Smooth muscle cell (in vitro differentiated cells): ENCODE measurements at regions not wholly inside any gene's neighbourhood (a gene's known extent, or its start where the extent isn't known, plus 50 kb on each side); places are given as distances from the start of the nearest gene placed in this dataset.

Experiments
- DNase-seq: peaks from one replicate; lab custom pipeline; 2025; ENCODE audit not compliant: unreplicated experiment; lab: John Stamatoyannopoulos, UW
- H2AFZ ChIP-seq: fragments of 200-600 bp; sonication (generic); 2 replicates; pipeline ENCODE4 v1.6.0; 2016; ENCODE audit warnings: antibody characterized with exemption, low read depth, mild to moderate bottlenecking
- H3F3A ChIP-seq: fragments of 200-600 bp; sonication (generic); 2 replicates; pipeline ENCODE4 v1.6.0; 2017; ENCODE audit warnings: antibody characterized with exemption, low read depth
- H3K27ac ChIP-seq: fragments of 200-600 bp; sonication (generic); 2 replicates; pipeline ENCODE4 v1.5.1; 2016; ENCODE audit warnings: low read depth, mild to moderate bottlenecking
- H3K27me3 ChIP-seq: fragments of 200-600 bp; sonication (generic); 2 replicates; pipeline ENCODE4 v1.6.1; 2016; ENCODE audit warnings: low read depth, mild to moderate bottlenecking
- H3K36me3 ChIP-seq: fragments of 200-600 bp; sonication (generic); 2 replicates; pipeline ENCODE4 v1.5.1; 2016; ENCODE audit warnings: low read depth
- H3K4me1 ChIP-seq: fragments of 200-600 bp; sonication (generic); 2 replicates; pipeline ENCODE4 v1.5.1; 2016; ENCODE audit warnings: low read depth
- H3K4me2 ChIP-seq: fragments of 200-600 bp; sonication (generic); 2 replicates; pipeline ENCODE4 v1.6.0; 2016; ENCODE audit warnings: mild to moderate bottlenecking
- H3K4me3 ChIP-seq: fragments of 200-600 bp; sonication (generic); 2 replicates; pipeline ENCODE4 v1.5.1; 2016; ENCODE audit warnings: mild to moderate bottlenecking
- H3K79me2 ChIP-seq: fragments of 200-600 bp; sonication (generic); 2 replicates; pipeline ENCODE4 v1.6.0; 2016; ENCODE audit warnings: low read depth, mild to moderate bottlenecking
- H3K9ac ChIP-seq: fragments of 200-600 bp; sonication (generic); 2 replicates; pipeline ENCODE4 v1.6.0; 2016; ENCODE audit warnings: low read depth
- H3K9me3 ChIP-seq: fragments of 200-600 bp; sonication (generic); replicated peaks from 2 replicates; pipeline ENCODE4 v1.5.1; 2016; ENCODE audit warnings: low read depth
- H4K20me1 ChIP-seq: fragments of 200-600 bp; sonication (generic); 2 replicates; pipeline ENCODE4 v1.6.0; 2016; ENCODE audit warnings: low read depth
- CTCF ChIP-seq: fragments of 200-600 bp; sonication (generic); IDR thresholded peaks from 2 replicates; pipeline ENCODE4 v1.5.1; 2017; ENCODE audit warnings: borderline replicate concordance, mild to moderate bottlenecking, antibody characterized with exemption; ENCODE audit not compliant: insufficient read depth, poor library complexity, severe bottlenecking
- WGBS: methylation state at CpG from one replicate; pipeline ENCODE4 v1.1.7; 2016; ENCODE audit warnings: low lambda C conversion rate; 5-methylcytosine and 5-hydroxymethylcytosine counted together

GRCh38 chr5:173793648-173794548 lies 94.3 kb upstream of the CPEB4 start:
- no peak for DNase-seq
- Histone ChIP-seq H3K4me2 (no peak overlapping the region), H3K27me3 (no peaks in the 10 kb centered on the region), H3K79me2 (no peaks in the 10 kb centered on the region), H4K20me1 (no peaks in the 10 kb centered on the region), H3K4me1 (no peaks in the 10 kb centered on the region), H3K4me3 (no peak overlapping the region), H3K9ac (no peak overlapping the region), H3F3A (no peaks in the 10 kb centered on the region), H3K36me3 (no peaks in the 10 kb centered on the region), H2AFZ (no peak overlapping the region), H3K9me3 (no peaks in the 10 kb centered on the region), H3K27ac (no peak overlapping the region)
- 95% methylated on average over 16 of the region's 16 CpGs for WGBS
- no peak for TF ChIP-seq CTCF

- no peak overlapping the region for H3K27ac ChIP-seq
- WGBS: 95% methylated on average over 10 of the region's 10 CpGs
- no peak overlapping the region for H3K4me3 ChIP-seq
- TF ChIP-seq CTCF: no peak
- H3K27me3 ChIP-seq: no peaks in the 10 kb centered on the region
- no peak overlapping the region for H3K9ac ChIP-seq
- no peak for DNase-seq
- H3K9me3 ChIP-seq: no peaks in the 10 kb centered on the region
- H3K79me2 ChIP-seq: no peaks in the 10 kb centered on the region
- H3F3A ChIP-seq: no peaks in the 10 kb centered on the region
- H4K20me1 ChIP-seq: no peaks in the 10 kb centered on the region
- no peak overlapping the region for H2AFZ ChIP-seq
- no peaks in the 10 kb centered on the region for H3K36me3 ChIP-seq
- no peak overlapping the region for H3K4me2 ChIP-seq
- no peaks in the 10 kb centered on the region for H3K4me1 ChIP-seq
These were observed 93.2 kb upstream of the CPEB4 start for GRCh38 chr5:173794901-173795416.

- WGBS: 72% methylated on average over 1 of the region's 1 CpG
- H3K4me2 ChIP-seq: no peak overlapping the region
- H3K27me3 ChIP-seq: no peaks in the 10 kb centered on the region
- no peaks in the 10 kb centered on the region for H3K36me3 ChIP-seq
- H3K79me2 ChIP-seq: no peaks in the 10 kb centered on the region
- no peak for TF ChIP-seq CTCF
- no peaks in the 10 kb centered on the region for H3K4me1 ChIP-seq
- no peak overlapping the region for H2AFZ ChIP-seq
- H3K9me3 ChIP-seq: no peaks in the 10 kb centered on the region
- no peak overlapping the region for H3K9ac ChIP-seq
- H4K20me1 ChIP-seq: no peaks in the 10 kb centered on the region
- H3K27ac ChIP-seq: no peak overlapping the region
- H3F3A ChIP-seq: no peaks in the 10 kb centered on the region
- DNase-seq: no peak
- no peak overlapping the region for H3K4me3 ChIP-seq
These were observed 92.5 kb upstream of the CPEB4 start for GRCh38 chr5:173795601-173796000.
